ENCODE measurements at regions not wholly inside any gene's neighbourhood (a gene's known extent, or its start where the extent isn't known, plus 50 kb on each side); places are given as distances from the start of the nearest gene placed in this dataset.

- Histone ChIP-seq H3K79me2 (ENCODE audit: insufficient read depth, low read length) (no peaks in the 10 kb centered on the region), H3K4me2 (ENCODE audit: low read length) (no peak overlapping the region), H3K27ac (ENCODE audit: low read depth, low read length, poor library complexity, severe bottlenecking) (no peak overlapping the region), H4K20me1 (ENCODE audit: insufficient read depth, low read length) (no peaks in the 10 kb centered on the region), H3F3A (ENCODE audit: insufficient read depth, low read length) (no peaks in the 10 kb centered on the region), H3K9me3 (ENCODE audit: low read length) (no peaks in the 10 kb centered on the region), H3K9me2 (ENCODE audit: low read depth, low read length) (no peaks in the 10 kb centered on the region), H3K4me1 (ENCODE audit: insufficient read depth, low read length, severe bottlenecking) (no peaks in the 10 kb centered on the region), H3K27me3 (ENCODE audit: insufficient read depth, low read length) (no peaks in the 10 kb centered on the region), H2AFZ (ENCODE audit: low read length) (no peak overlapping the region), H3K36me3 (ENCODE audit: insufficient read depth, low read length) (no peaks in the 10 kb centered on the region), H3K4me3 (ENCODE audit: low read depth, low read length, poor library complexity, severe bottlenecking) (no peak overlapping the region), H3K9ac (ENCODE audit: low read length) (no peak overlapping the region)
- TF ChIP-seq EZH2 (IDR thresholded peaks at IDR 0.05; ENCODE audit: borderline replicate concordance, low read length) = no peak
- no peak for TF ChIP-seq CTCF (IDR thresholded peaks at IDR 0.05; ENCODE audit: low read length)
Measured at GRCh38 chr3:106745344-106746168, 631.7 kb upstream of the CCDC54 start.

- no peaks in the 10 kb centered on the region for H3K79me2 ChIP-seq (ENCODE audit: insufficient read depth, low read length)
- no peak overlapping the region for H3K27ac ChIP-seq (ENCODE audit: low read depth, low read length, poor library complexity, severe bottlenecking)
- H3K9me2 ChIP-seq (ENCODE audit: low read depth, low read length) = no peaks in the 10 kb centered on the region
- no peak overlapping the region for H2AFZ ChIP-seq (ENCODE audit: low read length)
- no peaks in the 10 kb centered on the region for H3K4me1 ChIP-seq (ENCODE audit: insufficient read depth, low read length, severe bottlenecking)
- H4K20me1 ChIP-seq (ENCODE audit: insufficient read depth, low read length) = no peaks in the 10 kb centered on the region
- no peaks in the 10 kb centered on the region for H3F3A ChIP-seq (ENCODE audit: insufficient read depth, low read length)
- TF ChIP-seq CTCF (IDR thresholded peaks at IDR 0.05; ENCODE audit: low read length) (no peak), EZH2 (IDR thresholded peaks at IDR 0.05; ENCODE audit: borderline replicate concordance, low read length) (no peak)
- no peaks in the 10 kb centered on the region for H3K36me3 ChIP-seq (ENCODE audit: insufficient read depth, low read length)
- no peaks in the 10 kb centered on the region for H3K27me3 ChIP-seq (ENCODE audit: insufficient read depth, low read length)
- no peak overlapping the region for H3K4me3 ChIP-seq (ENCODE audit: low read depth, low read length, poor library complexity, severe bottlenecking)
- no peaks in the 10 kb centered on the region for H3K9me3 ChIP-seq (ENCODE audit: low read length)
- no peak overlapping the region for H3K4me2 ChIP-seq (ENCODE audit: low read length)
- H3K9ac ChIP-seq (ENCODE audit: low read length) = no peak overlapping the region
Measured at GRCh38 chr3:106746286-106746685, 631.0 kb upstream of the CCDC54 start.

- H3K9ac ChIP-seq (ENCODE audit: low read length) = no peak overlapping the region
- H3K4me3 ChIP-seq (ENCODE audit: low read depth, low read length, poor library complexity, severe bottlenecking) = no peak overlapping the region
- H3K27me3 ChIP-seq (ENCODE audit: insufficient read depth, low read length) = no peaks in the 10 kb centered on the region
- H4K20me1 ChIP-seq (ENCODE audit: insufficient read depth, low read length) = no peaks in the 10 kb centered on the region
- H3K4me2 ChIP-seq (ENCODE audit: low read length) = no peak overlapping the region
- no peaks in the 10 kb centered on the region for H3F3A ChIP-seq (ENCODE audit: insufficient read depth, low read length)
- H3K27ac ChIP-seq (ENCODE audit: low read depth, low read length, poor library complexity, severe bottlenecking) = no peak overlapping the region
- TF ChIP-seq EZH2 (IDR thresholded peaks at IDR 0.05; ENCODE audit: borderline replicate concordance, low read length) = no peak
- TF ChIP-seq CTCF (IDR thresholded peaks at IDR 0.05; ENCODE audit: low read length) = no peak
- no peaks in the 10 kb centered on the region for H3K79me2 ChIP-seq (ENCODE audit: insufficient read depth, low read length)
- no peaks in the 10 kb centered on the region for H3K9me3 ChIP-seq (ENCODE audit: low read length)
- H3K4me1 ChIP-seq (ENCODE audit: insufficient read depth, low read length, severe bottlenecking) = no peaks in the 10 kb centered on the region
- H2AFZ ChIP-seq (ENCODE audit: low read length) = no peak overlapping the region
- H3K36me3 ChIP-seq (ENCODE audit: insufficient read depth, low read length) = no peaks in the 10 kb centered on the region
- no peaks in the 10 kb centered on the region for H3K9me2 ChIP-seq (ENCODE audit: low read depth, low read length)
Measured at GRCh38 chr3:106748472-106749262, 628.6 kb upstream of the CCDC54 start.

All from OCI-LY1 (cell line).